RKO (cell line): ENCODE measurements at regions not wholly inside any gene's neighbourhood (a gene's known extent, or its start where the extent isn't known, plus 50 kb on each side); places are given as distances from the start of the nearest gene placed in this dataset.

Experiments used
- DNase-seq: peaks from one replicate; pipeline ENCODE4 v3.0.0-alpha.2; 2016; ENCODE audit warnings: low spot score

GRCh38 chr14:26855077-26855753 lies 257.4 kb upstream of the NOVA1 start:
- no peak for DNase-seq

GRCh38 chr14:26856876-26857518 lies 259.2 kb upstream of the NOVA1 start:
- DNase-seq = no peak

- DNase-seq = no peak
Measured at GRCh38 chr14:26859483-26859882, 261.6 kb upstream of the NOVA1 start.

DNA sequence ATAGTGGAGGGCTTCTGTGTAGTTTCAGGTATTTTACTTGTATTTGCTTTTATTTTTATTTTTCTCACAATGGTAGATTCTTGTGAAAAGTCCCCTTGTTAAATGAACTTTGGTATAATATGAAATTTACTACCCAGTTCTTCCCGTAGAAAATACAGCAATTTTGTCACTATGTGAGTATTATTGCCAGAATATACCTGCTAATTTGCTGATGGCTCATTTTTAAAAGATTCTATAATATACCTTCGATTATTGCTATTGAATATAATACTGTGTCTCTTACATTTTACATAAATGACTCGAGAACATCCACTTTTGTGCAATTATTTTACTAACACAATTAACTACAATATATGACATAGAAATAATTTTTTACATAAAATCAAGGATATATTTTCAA lies 262.3 kb upstream of the NOVA1 start:
- no peak for DNase-seq

DNA sequence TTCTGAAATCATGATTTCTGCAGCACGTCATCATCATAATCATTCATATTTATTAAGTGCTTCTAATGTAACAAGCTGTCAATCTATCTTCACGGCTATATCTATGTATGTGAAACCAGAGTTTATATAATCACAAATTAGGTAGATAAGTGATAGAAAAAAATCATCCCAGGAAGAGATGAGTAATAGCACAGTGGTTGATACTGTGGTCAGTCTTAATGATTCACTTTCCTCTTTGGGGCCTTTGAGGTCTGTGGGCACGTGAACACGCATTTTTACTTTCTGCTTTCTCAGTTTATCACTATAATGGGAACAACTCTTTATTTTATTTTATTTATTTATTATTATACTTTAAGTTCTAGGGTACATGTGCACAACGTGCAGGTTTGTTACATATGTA lies 265.9 kb upstream of the NOVA1 start:
- peak; percentile 20 for DNase-seq

DNA sequence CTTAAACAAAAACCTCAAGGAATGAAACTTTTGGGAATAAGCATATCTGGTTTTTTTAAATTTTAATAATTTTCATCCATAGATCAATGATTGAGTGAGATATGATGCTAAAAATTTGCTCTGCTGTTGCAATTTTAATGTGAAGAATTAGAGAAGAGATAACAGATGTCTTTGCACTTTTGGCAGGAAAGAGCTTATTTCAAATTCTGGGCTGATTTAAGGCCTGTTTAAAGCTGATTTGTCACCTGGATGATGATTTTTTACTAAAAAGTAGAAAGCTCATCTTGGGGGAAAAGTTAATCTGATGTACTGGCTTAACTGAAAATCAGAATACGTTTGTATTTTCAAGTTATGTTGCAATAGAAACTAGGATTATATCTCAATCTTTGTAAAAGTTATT lies 268.9 kb upstream of the NOVA1 start:
- DNase-seq = no peak

DNA sequence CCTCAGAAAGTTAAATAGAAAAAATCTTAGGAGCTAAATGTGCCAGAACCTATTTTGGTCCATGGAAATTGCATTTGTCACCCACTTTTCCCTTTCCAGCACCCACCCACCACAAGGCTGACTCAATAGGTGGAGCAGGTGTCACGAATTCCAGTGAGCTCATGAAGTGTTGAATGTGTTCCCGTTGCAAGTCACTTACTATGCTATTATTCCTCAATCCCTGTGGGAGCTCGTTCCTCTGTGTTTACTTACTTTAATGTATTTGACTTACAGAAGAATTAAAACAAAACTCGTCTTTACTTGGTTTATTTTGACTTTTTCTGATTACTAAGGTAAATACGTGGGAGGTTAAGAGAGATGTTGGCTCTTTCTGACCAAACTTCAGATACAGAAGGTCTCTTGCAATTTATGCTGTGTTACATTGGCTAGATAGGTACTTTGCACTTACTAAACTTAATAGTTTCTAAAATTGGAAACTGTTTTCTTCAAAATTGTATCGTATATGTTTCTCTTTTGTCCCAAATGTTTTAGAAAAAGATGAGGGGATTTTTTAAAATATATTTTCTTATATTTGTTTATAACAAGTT lies 269.4 kb upstream of the NOVA1 start:
- DNase-seq = peak; percentile 19

GRCh38 chr14:26870096-26870495 lies 272.3 kb upstream of the NOVA1 start:
- DNase-seq = no peak

- DNase-seq = no peak
Measured at GRCh38 chr14:26870722-26871617, 273.1 kb upstream of the NOVA1 start.

- no peak for DNase-seq
Measured at GRCh38 chr14:26872515-26873361, 274.9 kb upstream of the NOVA1 start.

- no peak for DNase-seq
Measured at GRCh38 chr14:26873362-26873960, 275.6 kb upstream of the NOVA1 start.

DNA sequence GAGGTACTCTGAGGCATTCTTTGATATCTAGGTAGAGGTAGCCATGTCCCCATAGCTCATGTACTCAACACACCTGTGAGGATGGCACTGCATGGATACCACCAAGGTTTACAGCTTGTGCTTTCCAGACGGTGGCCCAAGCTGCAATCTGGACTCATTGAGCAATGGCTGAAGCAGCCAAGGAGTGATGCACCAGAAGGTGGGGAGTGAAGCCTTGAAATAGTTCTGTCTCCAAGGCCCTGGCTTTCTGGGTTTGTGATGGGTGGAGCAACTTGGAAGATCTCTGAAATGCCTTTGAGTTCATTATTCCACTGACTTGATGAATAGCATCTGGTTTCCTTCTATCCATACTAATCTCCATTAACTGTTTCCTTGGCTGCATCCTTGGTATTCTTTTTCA lies 290.0 kb upstream of the NOVA1 start:
- no peak for DNase-seq

GRCh38 chr14:26888592-26888991 lies 290.8 kb upstream of the NOVA1 start:
- no peak for DNase-seq

DNA sequence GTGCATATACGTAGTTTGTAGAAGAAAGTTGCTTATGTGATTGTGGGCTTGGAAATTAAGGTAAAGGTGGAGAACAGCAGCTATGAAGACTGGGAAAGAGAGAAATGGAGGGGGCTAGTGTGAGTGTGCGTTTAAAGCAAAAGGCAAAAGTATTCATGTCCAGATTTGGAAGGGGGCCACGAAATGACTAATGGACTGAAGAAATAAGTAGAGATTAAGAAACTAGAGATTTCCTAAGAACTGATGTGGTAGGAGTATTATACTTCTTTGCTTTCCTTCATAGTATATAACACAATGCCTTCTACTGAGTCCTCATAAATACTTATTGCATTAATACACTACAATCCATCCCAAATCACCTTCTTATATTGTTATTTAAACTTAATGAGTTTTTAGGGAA lies 298.6 kb upstream of the NOVA1 start:
- no peak for DNase-seq

DNA sequence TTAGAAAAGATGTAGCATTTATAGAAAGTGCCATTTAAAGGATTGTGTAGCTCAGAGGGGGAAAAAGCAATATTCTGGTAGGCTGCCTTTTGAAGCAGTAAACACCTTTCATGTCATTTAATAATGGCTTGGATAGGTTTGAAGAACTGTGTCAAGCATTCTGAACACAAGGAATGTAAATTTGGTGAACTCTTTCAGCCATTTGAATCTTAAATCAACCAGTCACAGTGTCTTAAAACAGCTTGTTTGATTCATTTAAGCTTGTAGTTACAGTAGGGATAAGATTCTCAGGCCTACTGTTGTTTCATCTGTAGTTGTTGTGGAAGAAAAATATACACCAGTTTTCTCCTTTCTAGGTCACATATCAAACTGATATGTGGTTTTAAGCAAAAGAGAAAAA lies 299.4 kb upstream of the NOVA1 start:
- DNase-seq = no peak

DNA sequence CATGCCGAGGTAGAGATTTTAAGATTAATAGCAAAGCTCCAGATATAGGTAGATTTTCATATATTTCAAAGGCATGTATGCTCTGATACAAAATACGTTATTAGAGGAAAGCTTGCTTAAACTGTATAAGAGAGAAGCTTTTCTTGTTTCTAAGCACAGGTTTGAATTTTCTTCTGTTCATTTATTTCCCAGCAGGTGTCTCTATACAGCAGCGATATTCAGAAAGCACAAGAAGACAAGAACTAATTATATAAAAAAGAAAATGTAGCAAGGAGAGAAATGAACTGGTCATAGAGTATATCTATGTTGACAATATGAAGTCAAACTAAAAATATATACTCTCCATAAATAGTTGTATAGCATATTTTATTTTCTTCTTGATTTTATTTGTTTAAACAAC lies 307.4 kb upstream of the NOVA1 start:
- DNase-seq = peak; percentile 13

DNA sequence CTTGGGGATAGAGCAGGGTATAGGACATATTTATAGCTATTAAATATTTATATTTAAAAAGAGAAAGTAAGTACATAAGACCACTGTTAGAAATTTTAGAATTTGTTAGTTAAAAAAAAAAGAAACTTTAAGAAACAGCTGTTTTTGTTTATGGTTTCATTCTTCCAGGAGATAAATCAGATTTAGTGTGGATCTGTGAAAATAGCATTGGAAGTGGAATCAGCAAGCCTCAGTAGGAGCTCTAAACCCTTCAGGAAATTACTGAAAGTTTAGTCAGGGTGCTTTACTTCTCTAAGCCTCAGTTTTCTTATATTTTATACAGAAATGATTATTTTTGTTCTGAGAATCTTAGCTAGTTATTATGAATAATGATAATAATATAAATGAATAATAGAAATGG lies 316.0 kb upstream of the NOVA1 start:
- no peak for DNase-seq

GRCh38 chr14:26917086-26917485 lies 319.3 kb upstream of the NOVA1 start:
- DNase-seq = peak; percentile 62

DNA sequence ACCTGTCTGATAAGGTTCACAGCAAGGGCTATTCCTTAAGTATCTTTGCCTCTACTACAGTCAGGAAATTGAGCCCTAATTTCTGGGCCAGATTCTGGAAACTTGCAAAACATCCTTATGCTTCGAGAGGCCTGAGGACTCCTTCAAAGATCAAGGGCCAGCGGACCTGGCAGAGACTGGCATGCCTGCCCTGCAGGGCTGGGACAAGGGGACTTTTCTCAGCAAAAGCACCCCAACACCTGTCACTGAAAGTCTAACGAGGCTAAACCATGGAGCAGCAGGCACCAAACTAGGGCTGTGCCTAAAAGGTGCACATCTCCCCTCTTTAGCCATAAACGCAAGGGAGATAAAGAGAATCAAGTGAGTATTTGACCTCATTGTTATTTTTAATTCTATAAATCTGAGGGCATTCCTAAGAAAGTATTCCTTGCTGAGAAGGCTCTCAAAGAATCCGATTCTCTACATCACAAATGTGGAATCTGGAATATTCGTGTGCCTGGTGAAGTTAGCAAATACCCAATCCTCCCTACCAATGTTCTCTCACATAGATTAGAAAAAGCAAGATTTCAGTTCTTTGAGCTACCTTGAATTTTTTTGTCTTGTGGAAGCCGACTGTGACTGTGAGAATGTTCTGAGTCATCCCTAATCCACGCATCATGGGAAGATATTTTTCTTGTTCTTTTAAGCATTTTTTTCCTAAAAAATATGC lies 328.2 kb upstream of the NOVA1 start:
- DNase-seq = no peak

- no peak for DNase-seq
Measured at GRCh38 chr14:26926585-26926984, 328.8 kb upstream of the NOVA1 start.

DNA sequence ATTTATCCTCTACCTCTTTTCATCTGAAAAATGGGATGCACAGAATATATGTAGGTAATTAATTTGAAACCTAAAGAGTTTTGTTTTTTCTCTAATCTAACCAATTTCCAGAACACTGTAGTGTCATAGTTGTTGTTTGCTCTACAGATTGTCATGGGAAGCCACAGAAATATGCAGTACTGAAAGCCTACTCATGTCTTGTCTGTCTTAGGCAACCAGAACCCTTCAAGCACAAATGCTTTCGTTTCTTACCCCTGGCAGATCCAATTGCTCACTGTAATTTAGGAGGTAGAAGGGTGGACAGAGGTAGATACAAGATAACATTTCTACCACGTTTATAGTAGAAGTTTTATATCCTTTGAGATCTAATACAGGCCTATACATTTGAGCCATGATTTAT lies 330.2 kb upstream of the NOVA1 start:
- DNase-seq = no peak
